IPS-15b (cell line): ENCODE measurements at regions not wholly inside any gene's neighbourhood (a gene's known extent, or its start where the extent isn't known, plus 50 kb on each side); places are given as distances from the start of the nearest gene placed in this dataset.
A peak's percentile ranks its signal among the peaks of the same experiment; 100 is the strongest.

ENCODE experiments used
- H3K27me3 ChIP-seq: one replicate; pipeline ENCODE4 v1.6.1; 2013; ENCODE audit warnings: low read length; ENCODE audit not compliant: control insufficient read depth, insufficient read depth
- H3K36me3 ChIP-seq: one replicate; pipeline ENCODE4 v1.6.1; 2013; ENCODE audit warnings: low read length; ENCODE audit not compliant: control insufficient read depth, insufficient read depth
- H3K4me1 ChIP-seq: one replicate; pipeline ENCODE4 v1.6.1; 2013; ENCODE audit warnings: mild to moderate bottlenecking, low read length; ENCODE audit not compliant: control insufficient read depth, insufficient read depth
- H3K4me3 ChIP-seq: one replicate; pipeline ENCODE4 v1.5.1; 2013; ENCODE audit warnings: low read depth, low read length
- H3K9ac ChIP-seq: one replicate; pipeline ENCODE4 v1.6.1; 2013; ENCODE audit warnings: low read depth, mild to moderate bottlenecking, low read length
- H3K9me3 ChIP-seq: one replicate; pipeline ENCODE4 v1.6.1; 2013; ENCODE audit warnings: mild to moderate bottlenecking, low read length; ENCODE audit not compliant: control insufficient read depth, insufficient read depth

GRCh38 chr10:76649723-76650127 lies 987.9 kb downstream of the KCNMA1 start:
- no peaks in the 10 kb centered on the region for H3K9me3 ChIP-seq
- no peak overlapping the region for H3K9ac ChIP-seq
- no peaks in the 10 kb centered on the region for H3K36me3 ChIP-seq
- no peaks in the 10 kb centered on the region for H3K27me3 ChIP-seq
- no peak overlapping the region for H3K4me3 ChIP-seq
- H3K4me1 ChIP-seq, result peaks cover 6% of the 10 kb centered on the region

GRCh38 chr10:76649254-76649653 lies 988.4 kb downstream of the KCNMA1 start:
- Histone ChIP-seq H3K4me3 (no peak overlapping the region), H3K36me3 (no peaks in the 10 kb centered on the region), H3K4me1 (peaks cover 6% of the 10 kb centered on the region), H3K9ac (no peak overlapping the region), H3K9me3 (no peaks in the 10 kb centered on the region), H3K27me3 (no peaks in the 10 kb centered on the region)

GRCh38 chr10:76647301-76647700 lies 990.3 kb downstream of the KCNMA1 start:
- H3K4me3 ChIP-seq, result no peak overlapping the region
- H3K9me3 ChIP-seq, result no peaks in the 10 kb centered on the region
- peaks cover 6% of the 10 kb centered on the region for H3K4me1 ChIP-seq
- no peak overlapping the region for H3K9ac ChIP-seq
- H3K36me3 ChIP-seq, result no peaks in the 10 kb centered on the region
- no peaks in the 10 kb centered on the region for H3K27me3 ChIP-seq

GRCh38 chr10:76645341-76645740 lies 992.3 kb downstream of the KCNMA1 start:
- Histone ChIP-seq H3K27me3 (no peaks in the 10 kb centered on the region), H3K4me3 (no peak overlapping the region), H3K4me1 (peaks cover 6% of the 10 kb centered on the region), H3K9me3 (no peaks in the 10 kb centered on the region), H3K36me3 (no peaks in the 10 kb centered on the region), H3K9ac (no peak overlapping the region)

GRCh38 chr10:76644476-76644875 lies 993.1 kb downstream of the KCNMA1 start:
- no peaks in the 10 kb centered on the region for H3K36me3 ChIP-seq
- no peaks in the 10 kb centered on the region for H3K9me3 ChIP-seq
- H3K9ac ChIP-seq, result no peak overlapping the region
- no peaks in the 10 kb centered on the region for H3K27me3 ChIP-seq
- H3K4me1 ChIP-seq, result peaks cover 5% of the 10 kb centered on the region
- H3K4me3 ChIP-seq, result no peak overlapping the region

- Histone ChIP-seq H3K9me3 (no peaks in the 10 kb centered on the region), H3K36me3 (no peaks in the 10 kb centered on the region), H3K27me3 (no peaks in the 10 kb centered on the region), H3K9ac (no peak overlapping the region), H3K4me3 (no peak overlapping the region), H3K4me1 (no peaks in the 10 kb centered on the region)
Observed at GRCh38 chr10:76643511-76643911, 994.1 kb downstream of the KCNMA1 start.

- Histone ChIP-seq H3K9ac (no peak overlapping the region), H3K9me3 (no peaks in the 10 kb centered on the region), H3K36me3 (no peaks in the 10 kb centered on the region), H3K4me3 (no peak overlapping the region), H3K4me1 (no peaks in the 10 kb centered on the region), H3K27me3 (no peaks in the 10 kb centered on the region)
Observed at GRCh38 chr10:76642358-76642757, 995.2 kb downstream of the KCNMA1 start.

- Histone ChIP-seq H3K4me3 (no peak overlapping the region), H3K9me3 (no peaks in the 10 kb centered on the region), H3K4me1 (no peaks in the 10 kb centered on the region), H3K36me3 (no peaks in the 10 kb centered on the region), H3K9ac (no peak overlapping the region), H3K27me3 (no peaks in the 10 kb centered on the region)
Observed at GRCh38 chr10:76641215-76641614, 996.4 kb downstream of the KCNMA1 start.

- no peaks in the 10 kb centered on the region for H3K4me1 ChIP-seq
- no peak overlapping the region for H3K9ac ChIP-seq
- H3K27me3 ChIP-seq, result no peaks in the 10 kb centered on the region
- no peak overlapping the region for H3K4me3 ChIP-seq
- no peaks in the 10 kb centered on the region for H3K9me3 ChIP-seq
- H3K36me3 ChIP-seq, result no peaks in the 10 kb centered on the region
Observed at GRCh38 chr10:76640806-76641205, 996.8 kb downstream of the KCNMA1 start.

- Histone ChIP-seq H3K4me3 (peak overlapping the region; percentile 45), H3K9me3 (no peaks in the 10 kb centered on the region), H3K9ac (no peak overlapping the region), H3K27me3 (peaks cover 3% of the 10 kb centered on the region), H3K36me3 (no peaks in the 10 kb centered on the region), H3K4me1 (no peaks in the 10 kb centered on the region)
Observed at GRCh38 chr10:76632767-76633051, 1004.9 kb downstream of the KCNMA1 start.

- H3K36me3 ChIP-seq, result no peaks in the 10 kb centered on the region
- H3K27me3 ChIP-seq, result peaks cover 3% of the 10 kb centered on the region
- H3K4me3 ChIP-seq, result peak overlapping the region; percentile 45
- H3K4me1 ChIP-seq, result no peaks in the 10 kb centered on the region
- peak overlapping the region; percentile 66 for H3K9ac ChIP-seq
- H3K9me3 ChIP-seq, result no peaks in the 10 kb centered on the region
Observed at GRCh38 chr10:76631884-76632766, 1005.5 kb downstream of the KCNMA1 start.

GRCh38 chr10:76631036-76631670 lies 1006.5 kb downstream of the KCNMA1 start:
- no peaks in the 10 kb centered on the region for H3K36me3 ChIP-seq
- peaks cover 3% of the 10 kb centered on the region for H3K27me3 ChIP-seq
- H3K9me3 ChIP-seq, result no peaks in the 10 kb centered on the region
- H3K9ac ChIP-seq, result no peak overlapping the region
- H3K4me1 ChIP-seq, result no peaks in the 10 kb centered on the region
- no peak overlapping the region for H3K4me3 ChIP-seq
